Activated CD4-positive, alpha-beta T cell treated with anti-CD3 and anti-CD28 coated beads, Interleukin-2, amount 50 U/mL, for 1 hour (primary cell): ENCODE measurements at regions not wholly inside any gene's neighbourhood (a gene's known extent, or its start where the extent isn't known, plus 50 kb on each side); places are given as distances from the start of the nearest gene placed in this dataset.

ENCODE experiments used
- DNase-seq: peaks from one replicate; pipeline ENCODE4 v3.0.0-alpha.2; 2020

DNA sequence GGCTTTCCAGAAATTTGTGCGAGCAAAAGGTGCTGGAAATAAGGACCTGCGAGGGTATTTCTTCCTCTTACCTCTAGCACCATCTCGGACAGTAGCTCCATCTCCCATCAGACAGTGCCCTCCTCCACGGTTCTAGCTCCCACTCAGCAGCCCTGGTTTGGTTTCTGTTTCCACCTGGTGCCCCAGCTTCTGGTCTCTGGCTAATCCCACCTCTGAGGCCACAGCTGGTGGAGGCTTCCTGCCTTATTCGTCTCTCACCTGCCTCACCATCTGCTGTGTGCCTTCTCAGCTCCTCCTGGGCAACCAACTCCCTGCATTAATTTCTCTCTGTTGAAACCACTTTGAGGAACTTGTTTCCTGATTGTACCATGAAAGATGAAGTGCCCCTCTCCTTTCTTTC lies 162.4 kb upstream of the CDYL start:
- DNase-seq = no peak

DNA sequence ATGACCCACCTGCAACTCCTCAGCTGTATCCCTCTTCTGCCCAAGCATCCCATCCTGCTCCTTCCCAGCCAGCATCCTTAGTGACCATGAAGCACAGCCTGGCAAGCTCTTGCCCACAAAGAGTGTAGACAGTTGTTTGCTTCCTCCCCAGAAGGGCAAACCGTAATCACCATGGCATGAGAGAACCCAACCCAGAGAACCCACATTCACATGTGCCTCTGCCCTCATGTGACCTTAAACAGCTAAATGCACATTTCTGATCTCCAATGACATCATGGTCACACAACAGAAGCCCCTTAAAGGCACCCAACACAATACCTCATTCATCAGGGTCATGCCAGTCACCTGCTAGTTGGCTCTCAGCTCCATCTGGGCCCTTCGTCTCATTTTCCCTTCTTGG lies 162.8 kb upstream of the CDYL start:
- no peak for DNase-seq

DNA sequence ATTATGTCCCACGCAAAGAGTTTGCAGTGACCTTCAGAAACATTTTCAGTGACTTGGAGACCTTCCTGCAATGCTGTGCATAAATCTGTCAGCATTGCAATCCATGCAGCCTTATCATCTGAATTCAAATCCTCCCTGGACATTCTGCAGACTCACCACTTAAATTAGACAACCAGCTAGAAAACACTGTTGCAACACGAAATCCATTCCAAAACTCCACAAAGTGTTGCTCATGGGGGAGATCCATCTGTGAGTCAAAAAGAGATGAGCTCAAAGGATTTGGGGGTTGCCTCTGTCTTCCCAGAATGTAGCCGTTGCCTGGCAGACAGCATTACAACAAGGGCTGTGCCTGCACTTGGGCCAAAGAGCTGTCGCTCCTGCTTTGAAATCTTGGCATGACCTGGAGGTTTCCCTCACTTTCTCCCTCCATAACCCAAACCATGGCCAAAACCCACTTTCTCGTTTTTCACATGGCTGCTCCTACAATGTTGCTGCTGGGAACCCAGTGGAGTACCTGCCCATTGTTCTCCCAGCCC lies 163.5 kb upstream of the CDYL start:
- no peak for DNase-seq

DNA sequence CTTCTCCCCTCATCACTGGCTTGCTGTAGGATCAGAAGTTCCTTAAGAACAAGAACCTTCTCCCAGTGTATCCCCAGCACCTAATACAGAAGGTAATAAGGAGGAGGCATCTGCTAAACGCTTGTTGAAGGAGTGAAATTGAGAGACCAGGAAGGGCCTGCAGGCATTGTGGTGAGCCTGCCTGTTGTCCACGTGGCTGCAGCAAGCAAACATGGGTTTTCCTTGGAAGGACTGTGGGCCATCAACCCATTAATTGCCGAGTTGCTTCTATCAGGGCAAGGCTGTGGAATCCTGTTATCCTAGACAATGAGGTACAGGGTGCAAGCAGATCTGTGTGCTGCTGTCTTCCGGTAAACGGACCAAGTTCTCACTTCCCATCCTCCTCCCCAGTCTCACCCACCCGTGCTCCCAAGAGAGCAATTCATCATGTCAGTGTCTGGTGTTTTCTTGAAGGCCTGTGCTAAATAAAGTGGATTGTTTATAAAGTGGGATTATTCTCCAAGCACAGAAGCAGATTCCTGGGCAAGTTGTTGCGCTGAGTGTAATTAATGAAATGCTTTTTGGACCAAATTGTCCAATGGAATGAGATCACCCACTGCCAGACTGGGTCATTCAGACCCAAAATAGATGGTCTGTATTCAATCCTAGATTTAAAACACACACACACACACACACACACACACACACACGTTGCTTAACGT lies 164.6 kb upstream of the CDYL start:
- DNase-seq = no peak

DNA sequence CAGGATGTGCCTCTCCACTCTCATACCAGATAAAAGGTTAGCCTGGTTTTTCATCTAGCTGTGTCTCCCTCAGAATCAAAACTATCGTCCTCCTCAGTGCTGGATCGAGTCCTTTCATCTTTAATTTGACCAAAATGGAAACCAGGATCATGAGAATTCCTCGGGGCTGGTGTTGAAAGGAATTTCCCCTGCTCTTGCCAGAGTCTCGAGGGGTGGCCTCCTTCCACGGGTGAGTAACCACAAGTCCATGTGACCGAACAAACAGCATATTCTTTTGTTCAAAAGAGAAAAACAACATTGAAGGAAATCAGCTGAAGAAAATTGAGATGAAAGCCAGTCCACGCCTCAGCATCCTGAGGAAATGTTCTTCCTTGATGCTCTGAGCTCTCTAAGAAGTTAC lies 165.9 kb upstream of the CDYL start:
- DNase-seq = no peak

DNA sequence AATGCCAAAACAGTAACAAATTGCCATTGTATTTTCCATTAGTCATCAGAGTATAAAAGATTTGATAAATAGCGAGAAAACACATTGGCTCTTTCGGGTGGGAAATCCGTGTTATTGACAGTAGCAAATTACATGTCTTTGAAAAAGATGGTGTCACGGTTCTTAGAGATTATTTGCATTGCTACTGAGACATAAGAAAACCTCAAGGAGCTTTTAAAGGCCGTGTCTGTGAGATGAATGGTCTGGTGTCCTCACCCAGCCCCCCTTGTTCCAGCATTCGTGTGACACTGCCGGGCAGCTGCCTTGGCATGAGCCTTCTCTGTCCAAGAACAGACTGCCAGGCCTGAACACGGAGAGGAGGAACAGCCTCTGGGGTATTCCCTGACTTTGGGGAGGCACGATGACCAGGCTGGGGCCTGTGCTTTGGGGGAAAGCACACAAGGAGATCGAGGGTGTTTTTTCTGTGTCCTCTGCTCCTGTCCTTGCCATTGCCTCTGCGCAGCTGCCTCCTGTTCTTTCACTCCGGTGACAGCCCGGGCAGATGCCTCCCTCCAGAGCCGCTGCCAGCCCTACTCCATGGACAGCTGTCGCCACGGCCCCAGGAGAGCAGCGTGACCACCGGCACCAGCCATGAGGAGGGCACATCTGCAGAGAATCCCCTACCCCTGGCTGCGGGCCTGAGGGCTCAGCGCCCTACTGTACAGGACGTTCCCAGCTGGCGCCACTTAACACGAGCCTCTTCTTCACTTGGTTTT lies 167.7 kb upstream of the CDYL start:
- DNase-seq = no peak

DNA sequence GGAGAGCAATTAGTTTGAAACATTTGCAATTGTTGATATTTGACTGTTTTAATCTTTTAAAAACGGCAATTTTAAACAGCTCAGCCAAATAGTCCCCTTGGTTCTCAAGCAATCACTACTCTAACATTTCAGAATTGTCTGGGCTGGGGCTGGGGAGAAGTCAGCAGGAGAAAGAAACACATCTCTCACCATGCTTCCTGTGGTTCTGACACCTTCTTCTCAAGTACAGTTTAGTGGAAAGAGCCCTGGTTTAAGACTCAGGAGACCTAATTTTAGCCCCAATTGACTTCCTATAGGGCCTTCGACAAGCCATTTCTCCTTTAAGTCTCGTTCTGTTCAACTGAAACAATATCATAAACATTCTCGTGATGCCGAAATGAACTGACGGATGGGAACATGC lies 168.4 kb upstream of the CDYL start:
- DNase-seq = no peak

DNA sequence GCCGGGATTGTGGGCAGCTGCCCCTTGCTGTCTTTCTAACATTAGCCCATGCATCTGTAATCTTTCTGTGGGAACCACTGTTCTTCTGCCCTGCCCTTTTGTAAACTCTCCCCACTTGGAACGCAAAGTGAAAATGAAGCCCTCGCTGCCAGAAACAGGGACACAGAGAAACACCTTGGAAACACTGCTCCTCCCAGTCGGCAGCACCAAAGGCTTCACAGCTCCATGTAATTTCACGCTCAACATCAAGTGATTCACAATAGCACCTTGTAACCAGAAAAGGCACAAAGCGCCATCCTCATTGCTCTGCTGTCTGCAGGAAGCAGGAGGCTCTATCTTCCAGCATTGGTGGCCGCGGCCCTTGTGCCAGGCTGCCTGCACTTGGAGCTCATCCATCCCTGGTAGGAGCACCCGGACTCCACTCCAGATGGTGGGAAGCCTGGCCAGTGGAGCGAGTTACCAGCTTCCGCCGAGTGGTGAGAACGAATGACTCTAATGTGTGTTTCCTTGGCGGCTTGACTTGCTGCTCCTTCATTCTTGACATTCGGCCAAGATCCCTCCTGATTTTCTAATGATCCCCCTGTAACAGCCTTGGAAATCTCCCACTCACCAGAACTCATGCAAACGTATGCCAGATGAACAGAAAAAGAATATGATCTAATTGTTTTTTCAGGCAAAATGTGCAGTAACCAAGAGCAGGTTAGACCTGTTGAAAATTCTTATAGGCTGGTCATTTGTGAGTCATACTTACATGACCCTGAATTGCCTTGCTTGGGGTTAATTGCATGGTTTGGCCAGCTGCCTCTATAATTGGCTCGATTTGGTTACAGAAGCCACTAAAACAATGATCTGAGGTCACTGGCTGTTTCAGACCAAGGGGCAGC lies 169.1 kb upstream of the CDYL start:
- no peak for DNase-seq

DNA sequence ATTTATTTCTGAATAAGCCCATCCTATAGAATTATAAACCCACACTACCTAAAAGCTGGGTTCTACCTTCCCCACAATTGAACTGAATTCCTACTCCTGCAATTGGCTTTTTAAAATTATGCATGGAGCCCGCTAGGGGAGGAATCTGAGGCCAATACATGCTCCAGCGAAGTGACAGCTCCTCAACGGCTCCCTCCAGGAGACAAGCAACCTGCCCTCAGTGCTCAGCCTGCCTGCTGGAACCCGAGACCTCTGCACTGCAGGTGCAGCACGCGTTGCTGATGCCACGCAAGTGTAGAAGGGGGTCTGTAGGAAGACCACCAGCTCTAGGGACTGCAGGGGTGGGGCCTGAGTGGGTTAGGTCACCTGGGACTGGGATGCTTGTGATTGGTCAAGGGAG lies 170.2 kb upstream of the CDYL start:
- DNase-seq = no peak

DNA sequence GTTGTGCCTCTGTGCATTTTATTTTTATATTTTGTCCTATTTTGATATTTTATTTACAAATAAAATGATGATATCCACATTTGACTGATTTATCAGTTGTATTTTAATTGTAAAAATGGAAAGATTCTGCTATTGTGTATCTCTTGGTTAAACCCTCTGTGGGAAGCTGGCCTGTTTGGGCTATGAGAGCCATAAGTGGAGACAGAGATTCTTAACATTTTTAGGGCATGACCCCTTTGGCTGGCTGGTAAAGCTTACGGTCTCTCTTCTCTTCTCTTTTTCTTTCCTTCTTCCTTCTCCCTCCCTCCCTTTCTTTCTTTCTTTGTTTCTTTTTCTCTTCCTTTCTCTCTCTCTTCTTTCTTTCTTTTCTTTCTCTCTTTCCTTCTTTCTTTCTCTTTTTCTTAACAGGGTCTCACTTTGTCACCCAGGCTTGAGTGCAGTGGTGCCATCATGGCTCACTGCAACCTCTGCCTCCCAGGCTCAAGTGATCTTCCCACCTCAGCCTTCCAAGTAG lies 172.3 kb upstream of the CDYL start:
- no peak for DNase-seq

DNA sequence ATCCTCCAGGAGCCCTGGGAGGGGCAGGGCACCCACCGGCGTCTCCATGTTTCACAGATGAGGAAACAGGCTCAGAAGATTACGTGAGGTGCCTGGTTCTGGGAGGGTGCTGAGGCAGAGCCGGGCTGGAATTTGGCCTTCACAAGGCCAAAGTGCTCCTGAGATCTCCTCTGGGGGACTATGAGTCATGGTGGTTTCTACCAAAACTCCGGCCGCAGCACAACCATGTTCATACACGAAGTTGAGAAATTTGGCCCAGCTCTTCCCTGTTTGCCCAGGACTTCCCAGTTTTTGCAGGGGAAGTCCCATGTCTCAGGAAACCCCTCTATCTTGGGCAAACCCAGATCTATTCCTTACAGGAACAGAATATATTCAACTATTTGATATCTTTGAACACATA lies 172.9 kb upstream of the CDYL start:
- no peak for DNase-seq

DNA sequence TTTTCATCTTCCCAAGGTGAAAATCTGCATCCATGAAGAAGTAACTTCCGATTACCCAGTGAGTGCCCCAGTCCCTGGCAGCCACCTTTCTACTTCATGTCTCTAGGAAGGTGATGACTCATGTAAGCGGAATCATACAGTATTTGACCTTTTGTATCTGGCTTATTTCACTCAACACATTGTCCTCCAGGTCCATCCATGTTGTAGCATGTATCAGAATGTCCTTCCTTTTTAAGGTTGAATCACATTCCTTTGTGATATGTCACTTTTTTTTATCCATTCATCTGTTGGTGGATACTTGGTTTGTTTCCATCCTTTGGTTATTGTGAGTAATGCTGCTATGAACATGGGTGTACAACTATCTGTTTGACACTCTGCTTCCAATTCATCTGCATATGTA lies 176.3 kb upstream of the CDYL start:
- no peak for DNase-seq

DNA sequence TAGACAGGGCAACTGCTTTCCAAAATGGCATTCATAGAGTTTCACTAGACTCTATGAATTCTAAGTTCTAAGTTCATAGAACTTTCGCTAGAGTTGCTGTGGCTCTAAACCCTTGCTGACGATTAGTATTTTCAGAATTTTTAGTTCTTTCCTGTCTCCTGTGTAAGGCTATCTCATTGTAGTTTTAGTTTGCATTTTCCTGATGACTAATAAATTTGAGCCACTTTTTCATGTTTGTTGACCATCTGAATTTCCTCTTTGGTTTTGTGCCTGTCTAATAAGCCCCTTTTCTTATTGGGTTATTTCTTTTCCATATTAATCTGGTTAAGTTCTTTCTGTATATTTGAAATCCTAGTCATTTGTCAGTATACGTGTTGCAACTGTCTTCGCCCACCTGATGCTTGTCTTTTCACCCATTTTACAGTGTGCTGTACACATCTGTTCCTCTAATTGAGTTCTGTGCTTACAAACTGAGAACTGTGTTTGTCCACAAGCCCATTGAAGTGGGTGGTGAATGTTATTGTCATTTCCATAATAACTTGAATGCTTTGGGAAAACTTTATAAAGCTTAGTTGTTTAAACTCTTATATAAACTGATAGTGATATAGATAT lies 177.7 kb upstream of the CDYL start:
- DNase-seq = no peak

DNA sequence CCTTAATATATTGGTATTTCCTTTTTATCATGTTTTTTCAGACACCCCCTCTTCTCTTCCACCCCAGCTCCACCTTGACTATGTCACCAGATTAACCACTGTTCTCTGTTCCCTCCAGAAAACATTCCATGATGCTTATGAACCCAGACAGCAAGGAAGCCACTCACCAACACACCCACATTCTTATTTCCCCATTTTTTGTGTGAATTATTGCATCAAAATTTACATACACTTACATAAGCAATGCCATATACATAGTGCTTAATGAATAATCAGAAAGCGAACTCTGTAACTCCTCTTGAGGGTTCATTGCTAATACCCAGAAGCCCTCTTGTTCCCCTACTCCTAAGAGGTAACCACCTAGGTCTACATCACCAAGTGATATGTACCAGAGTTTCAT lies 182.3 kb upstream of the CDYL start:
- no peak for DNase-seq

DNA sequence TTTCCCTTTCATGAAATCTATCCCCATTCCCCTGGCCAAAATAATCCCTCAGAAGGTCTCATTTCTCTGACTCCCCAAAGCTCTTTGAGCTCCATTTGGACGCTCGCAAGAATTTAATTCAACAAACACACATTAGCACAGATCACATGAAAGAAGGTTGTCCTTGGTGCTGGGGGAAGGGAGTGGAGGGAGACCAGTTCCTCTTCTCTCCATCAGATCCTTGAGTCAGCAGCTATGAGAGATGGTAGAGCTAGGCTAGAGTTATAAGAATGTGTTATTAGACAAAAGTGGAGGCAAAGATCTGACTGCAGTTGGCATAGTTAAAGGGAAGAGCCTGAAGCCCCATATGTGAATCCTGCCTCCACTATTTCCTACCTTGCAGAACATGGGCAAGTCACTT lies 184.2 kb upstream of the CDYL start:
- no peak for DNase-seq

DNA sequence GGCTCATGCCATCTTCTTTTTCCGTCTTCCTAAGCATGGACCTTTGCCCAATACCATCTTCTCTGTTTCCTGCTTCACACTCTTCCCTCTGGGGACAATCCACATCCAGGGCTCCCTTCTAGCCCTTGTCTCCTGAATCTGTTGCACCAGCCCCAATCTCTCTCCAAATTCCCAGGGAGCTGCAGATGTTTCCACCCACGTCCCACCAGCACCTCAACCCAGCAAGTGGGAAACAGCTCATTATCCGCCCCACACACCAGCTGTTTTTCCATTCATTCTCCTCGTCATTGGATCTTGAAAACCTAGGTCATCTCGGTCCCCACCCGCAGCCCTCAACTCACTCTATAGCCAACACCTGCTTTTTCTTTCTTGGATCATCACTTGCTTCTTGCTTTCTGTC lies 185.0 kb upstream of the CDYL start:
- DNase-seq = no peak

DNA sequence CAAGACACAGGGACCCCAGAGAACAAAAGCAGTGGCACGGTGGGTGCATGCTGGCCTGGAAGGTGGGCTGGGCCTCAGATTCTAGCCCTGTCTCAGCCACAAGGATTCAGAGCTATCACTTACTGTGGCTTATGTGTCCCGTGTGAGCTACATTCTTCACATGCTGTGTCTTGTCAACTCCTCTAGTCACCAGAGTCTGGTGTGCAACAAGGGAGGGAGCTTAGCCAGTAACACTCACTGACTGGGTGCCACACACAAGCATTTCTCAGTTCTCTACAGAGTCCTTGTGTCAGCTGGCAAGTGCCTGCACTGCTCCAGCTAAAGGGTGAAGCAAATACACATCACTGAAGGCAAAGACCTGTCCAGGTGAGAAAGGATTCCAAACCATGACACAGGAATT lies 186.9 kb upstream of the CDYL start:
- no peak for DNase-seq

DNA sequence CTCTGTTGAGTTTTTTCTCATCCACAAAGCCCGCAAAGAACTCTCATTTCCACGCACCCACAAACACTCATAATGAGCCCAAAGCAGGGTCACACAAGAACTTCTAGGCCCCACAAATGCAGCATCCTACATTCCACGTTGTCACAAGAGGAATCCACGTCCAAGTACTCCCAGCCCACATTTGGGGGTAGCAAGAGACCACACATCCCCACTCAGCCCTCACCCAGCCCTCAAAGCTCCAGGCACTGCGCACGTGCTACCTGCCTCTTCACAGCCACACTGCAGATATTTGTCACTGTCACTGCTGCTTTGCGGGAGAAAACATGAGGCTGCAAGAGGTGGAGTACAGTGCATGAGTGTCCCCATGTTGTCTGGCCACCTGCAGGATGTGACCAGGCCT lies 187.6 kb upstream of the CDYL start:
- DNase-seq = no peak

DNA sequence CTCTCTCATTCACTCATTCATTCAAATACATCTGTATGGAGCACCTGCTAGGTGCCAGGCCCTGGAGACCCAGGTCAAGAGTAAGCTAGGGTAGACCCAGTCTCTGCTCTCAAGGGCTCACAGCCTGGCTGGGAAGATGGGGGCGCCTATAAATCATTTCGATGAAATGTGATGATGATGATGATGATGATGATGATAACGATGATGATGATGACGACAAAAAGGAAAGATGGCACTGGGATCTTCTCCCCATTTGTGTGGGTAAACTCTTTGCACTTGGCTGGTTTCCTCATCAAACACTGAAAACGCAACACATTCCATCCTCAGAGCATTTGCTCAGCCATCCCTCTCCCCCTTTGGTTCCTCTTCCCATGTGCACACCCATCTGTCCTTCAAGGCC lies 188.0 kb upstream of the CDYL start:
- DNase-seq = no peak

DNA sequence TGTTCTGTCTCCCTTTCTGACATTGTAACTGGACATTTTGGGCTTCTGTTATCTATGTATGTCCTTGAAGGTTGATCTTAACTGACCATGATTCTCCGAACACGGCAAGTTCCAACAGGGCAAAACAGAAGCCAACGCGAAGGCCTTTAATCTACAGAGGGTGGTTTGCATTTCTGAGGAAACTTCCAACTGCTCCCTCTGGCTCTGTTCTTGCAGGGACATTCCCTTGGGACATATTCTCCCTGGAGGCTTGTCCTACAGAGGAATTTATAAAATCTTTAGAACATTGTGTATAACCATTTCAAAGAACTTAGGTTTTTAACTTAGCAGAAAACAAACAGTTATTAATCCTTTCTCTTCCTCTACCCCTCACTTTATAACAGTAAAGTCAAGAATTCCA lies 189.0 kb upstream of the CDYL start:
- DNase-seq = no peak

DNA sequence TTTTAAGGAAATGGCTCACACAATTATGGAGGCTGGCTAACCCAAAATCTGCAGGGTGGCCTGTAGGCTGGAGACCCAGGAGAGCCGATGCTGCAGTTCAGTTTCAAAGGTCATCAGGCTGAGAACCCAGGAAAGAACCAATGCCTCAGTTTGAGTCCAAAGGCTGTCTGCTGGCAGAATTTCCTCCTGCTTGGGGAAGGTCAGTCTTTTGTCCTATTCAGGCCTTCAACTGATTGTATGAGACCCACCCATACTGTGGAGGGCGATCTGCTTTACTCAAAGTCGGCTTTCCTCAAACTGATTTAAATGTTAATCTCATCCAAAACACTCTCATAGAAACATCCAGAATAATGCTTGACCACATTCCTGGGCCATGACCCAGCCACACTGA lies 189.7 kb upstream of the CDYL start:
- DNase-seq = no peak

DNA sequence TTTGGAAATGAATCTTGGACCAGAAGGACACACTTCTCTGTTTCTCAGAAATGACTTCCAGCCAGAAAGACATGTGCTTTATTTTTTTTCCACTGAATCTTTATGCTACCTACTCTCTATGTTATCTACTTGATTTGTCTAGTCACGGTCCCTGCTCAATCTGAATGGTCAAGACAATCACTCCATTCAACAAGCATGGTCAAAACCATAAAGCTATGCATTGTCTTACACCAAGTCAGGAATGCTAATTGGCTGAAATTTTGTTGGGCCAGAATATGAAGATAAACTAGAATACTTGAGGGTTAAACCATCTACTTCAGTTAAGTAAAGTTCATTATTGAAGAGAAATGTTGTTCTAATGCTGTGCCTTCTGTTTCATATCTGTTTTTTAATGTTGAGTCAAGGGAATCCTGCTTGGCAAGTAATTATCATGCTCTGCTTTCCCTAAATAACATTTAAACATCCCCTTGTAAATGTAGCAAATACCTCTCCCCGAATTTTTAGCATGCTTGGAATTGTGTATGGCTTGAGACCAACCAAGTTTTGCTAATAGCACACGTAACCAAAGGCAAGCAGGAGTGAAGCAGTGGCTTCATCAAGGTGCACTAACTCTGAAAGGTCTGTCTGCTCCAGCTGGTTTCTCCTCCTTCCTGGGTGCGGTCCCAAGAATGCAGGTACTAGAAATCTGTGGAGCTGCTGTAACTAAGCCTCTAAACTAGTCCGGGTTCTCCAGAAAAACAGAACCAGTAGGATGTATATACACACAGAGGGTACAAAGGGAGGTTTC lies 190.3 kb upstream of the CDYL start:
- no peak for DNase-seq
